ENCODE measurements at regions not wholly inside any gene's neighbourhood (a gene's known extent, or its start where the extent isn't known, plus 50 kb on each side); places are given as distances from the start of the nearest gene placed in this dataset.

DNA sequence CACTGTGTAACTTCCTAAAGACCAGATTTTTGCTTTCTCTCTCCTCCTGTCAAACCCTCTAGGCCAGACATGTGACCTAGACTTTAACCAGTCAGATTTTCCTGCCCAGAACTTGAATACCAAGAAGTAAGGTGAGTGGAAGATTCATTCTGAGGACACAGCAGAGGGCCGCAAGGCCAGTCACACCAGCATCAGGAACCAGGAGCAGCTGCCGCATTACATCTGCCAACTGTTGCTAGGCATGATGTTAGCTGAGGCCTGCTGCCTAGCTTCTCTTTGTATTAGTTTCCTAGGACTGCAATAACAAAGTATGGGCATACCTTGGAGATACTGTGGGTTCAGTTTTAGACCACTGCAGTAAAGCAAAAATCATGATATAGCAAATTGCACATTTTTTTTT, 101.9 kb upstream of the BMP4 start:
- H3K4me2 ChIP-seq (ENCODE audit: unreplicated experiment): no peak overlapping the region
- H3K4me1 ChIP-seq (ENCODE audit: insufficient read depth): no peaks in the 10 kb centered on the region
- no peak overlapping the region for H3K9ac ChIP-seq
- H2AFZ ChIP-seq: no peak overlapping the region
- H3K36me3 ChIP-seq (ENCODE audit: low read depth): no peaks in the 10 kb centered on the region
- WGBS, 2 experiments (ENCODE audit: low coverage in 1 of 2, low lambda C conversion rate in 2 of 2, missing lambda C conversion rate in 2 of 2): 82 to 89% methylated on average over 2 of the region's 2 CpGs
- no peak for DNase-seq
- H3K4me3 ChIP-seq: no peak overlapping the region
- peaks cover 4% of the 10 kb centered on the region; the same call in 1 of the 2 replicates for H3K27me3 ChIP-seq (replicated peaks; ENCODE audit: insufficient read depth)
- no peaks in the 10 kb centered on the region for H3K79me2 ChIP-seq (ENCODE audit: insufficient read depth)
- no peak for TF ChIP-seq EZH2phosphoT487 (IDR thresholded peaks at IDR 0.05; ENCODE audit: insufficient read depth, low read depth)
- TF ChIP-seq EZH2 (IDR thresholded peaks at IDR 0.05; ENCODE audit: insufficient read depth, poor library complexity, severe bottlenecking): no peak
- no peaks in the 10 kb centered on the region for H3K9me3 ChIP-seq (ENCODE audit: low read depth)
- in situ Hi-C loops (cut with MboI): no loop called here
- H3K27ac ChIP-seq: no peak overlapping the region
- no peaks in the 10 kb centered on the region for H4K20me1 ChIP-seq (ENCODE audit: insufficient read depth)
- H3F3A ChIP-seq (ENCODE audit: insufficient read depth): no peaks in the 10 kb centered on the region
- H3K9me2 ChIP-seq (ENCODE audit: insufficient read depth): no peaks in the 10 kb centered on the region

GRCh38 chr14:54083549-54084239, 127.1 kb upstream of the BMP4 start:
- in situ Hi-C loops (cut with MboI): no loop called here
- no peaks in the 10 kb centered on the region for H3K36me3 ChIP-seq (ENCODE audit: low read depth)
- H4K20me1 ChIP-seq (ENCODE audit: insufficient read depth): no peaks in the 10 kb centered on the region
- no peaks in the 10 kb centered on the region for H3K9me2 ChIP-seq (ENCODE audit: insufficient read depth)
- H3F3A ChIP-seq (ENCODE audit: insufficient read depth): no peaks in the 10 kb centered on the region
- no peak overlapping the region for H2AFZ ChIP-seq
- no peak overlapping the region for H3K9ac ChIP-seq
- H3K4me3 ChIP-seq: no peak overlapping the region
- 37 to 49% methylated on average over 3 of the region's 3 CpGs for WGBS, 2 experiments (ENCODE audit: low coverage in 1 of 2, low lambda C conversion rate in 2 of 2, missing lambda C conversion rate in 2 of 2)
- DNase-seq: no peak
- H3K27ac ChIP-seq: no peak overlapping the region
- no peak overlapping the region for H3K4me2 ChIP-seq (ENCODE audit: unreplicated experiment)
- no peaks in the 10 kb centered on the region; the same call in 1 of the 2 replicates for H3K27me3 ChIP-seq (replicated peaks; ENCODE audit: insufficient read depth)
- TF ChIP-seq EZH2 (IDR thresholded peaks at IDR 0.05; ENCODE audit: insufficient read depth, poor library complexity, severe bottlenecking) (no peak), EZH2phosphoT487 (IDR thresholded peaks at IDR 0.05; ENCODE audit: insufficient read depth, low read depth) (no peak)
- no peaks in the 10 kb centered on the region for H3K79me2 ChIP-seq (ENCODE audit: insufficient read depth)
- H3K9me3 ChIP-seq (ENCODE audit: low read depth): no peaks in the 10 kb centered on the region
- H3K4me1 ChIP-seq (ENCODE audit: insufficient read depth): no peaks in the 10 kb centered on the region

GRCh38 chr14:54085232-54085761, 128.7 kb upstream of the BMP4 start:
- in situ Hi-C loops (cut with MboI): no loop called here
- Histone ChIP-seq H4K20me1 (ENCODE audit: insufficient read depth) (no peaks in the 10 kb centered on the region), H3K27me3 (replicated peaks; ENCODE audit: insufficient read depth) (no peaks in the 10 kb centered on the region; the same call in 1 of the 2 replicates), H3K9ac (no peak overlapping the region), H3K9me2 (ENCODE audit: insufficient read depth) (no peaks in the 10 kb centered on the region), H2AFZ (no peak overlapping the region), H3K27ac (no peak overlapping the region), H3F3A (ENCODE audit: insufficient read depth) (no peaks in the 10 kb centered on the region), H3K36me3 (ENCODE audit: low read depth) (no peaks in the 10 kb centered on the region), H3K4me3 (no peak overlapping the region), H3K4me2 (ENCODE audit: unreplicated experiment) (no peak overlapping the region), H3K79me2 (ENCODE audit: insufficient read depth) (no peaks in the 10 kb centered on the region), H3K4me1 (ENCODE audit: insufficient read depth) (no peaks in the 10 kb centered on the region), H3K9me3 (ENCODE audit: low read depth) (no peaks in the 10 kb centered on the region)
- TF ChIP-seq EZH2 (IDR thresholded peaks at IDR 0.05; ENCODE audit: insufficient read depth, poor library complexity, severe bottlenecking): no peak
- no peak for TF ChIP-seq EZH2phosphoT487 (IDR thresholded peaks at IDR 0.05; ENCODE audit: insufficient read depth, low read depth)
- no peak for DNase-seq

GRCh38 chr14:54085841-54086240, 129.2 kb upstream of the BMP4 start:
- in situ Hi-C loops (cut with MboI): no loop called here
- Histone ChIP-seq H3K79me2 (ENCODE audit: insufficient read depth) (no peaks in the 10 kb centered on the region), H3K9ac (no peak overlapping the region), H3K4me1 (ENCODE audit: insufficient read depth) (no peaks in the 10 kb centered on the region), H3K27me3 (replicated peaks; ENCODE audit: insufficient read depth) (no peaks in the 10 kb centered on the region; the same call in 1 of the 2 replicates), H3K9me3 (ENCODE audit: low read depth) (no peaks in the 10 kb centered on the region), H3F3A (ENCODE audit: insufficient read depth) (no peaks in the 10 kb centered on the region), H4K20me1 (ENCODE audit: insufficient read depth) (no peaks in the 10 kb centered on the region), H3K27ac (no peak overlapping the region), H3K36me3 (ENCODE audit: low read depth) (no peaks in the 10 kb centered on the region), H3K4me2 (ENCODE audit: unreplicated experiment) (no peak overlapping the region), H2AFZ (no peak overlapping the region), H3K4me3 (no peak overlapping the region), H3K9me2 (ENCODE audit: insufficient read depth) (no peaks in the 10 kb centered on the region)
- no peak for DNase-seq
- 54% methylated on average over 4 of the region's 4 CpGs for WGBS, 2 experiments (ENCODE audit: low coverage in 1 of 2, low lambda C conversion rate in 2 of 2, missing lambda C conversion rate in 2 of 2)
- TF ChIP-seq EZH2 (IDR thresholded peaks at IDR 0.05; ENCODE audit: insufficient read depth, poor library complexity, severe bottlenecking) (no peak), EZH2phosphoT487 (IDR thresholded peaks at IDR 0.05; ENCODE audit: insufficient read depth, low read depth) (no peak)

Measured in GM23248 (cell line).